ENCODE measurements at regions not wholly inside any gene's neighbourhood (a gene's known extent, or its start where the extent isn't known, plus 50 kb on each side); places are given as distances from the start of the nearest gene placed in this dataset.

DNA sequence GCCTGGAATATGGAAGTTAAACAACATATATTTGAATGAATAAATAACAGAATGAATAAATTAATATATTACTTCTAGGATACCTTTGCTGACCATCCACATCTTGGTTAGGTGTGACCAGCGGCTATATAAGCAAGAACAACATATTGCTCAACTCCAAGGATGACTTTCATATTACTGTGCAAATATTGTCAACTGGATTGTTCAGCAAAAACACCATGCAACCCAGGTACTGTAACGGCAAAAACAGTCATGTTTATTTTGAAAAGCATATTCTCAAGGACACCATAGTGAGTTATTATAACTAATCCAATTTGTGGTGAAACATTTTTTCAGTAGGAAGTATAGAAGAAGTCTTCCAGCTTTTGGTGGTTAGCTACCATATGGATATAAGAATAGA lies 907.9 kb downstream of the IGSF11 start:
- TF ChIP-seq, protein P1, sequence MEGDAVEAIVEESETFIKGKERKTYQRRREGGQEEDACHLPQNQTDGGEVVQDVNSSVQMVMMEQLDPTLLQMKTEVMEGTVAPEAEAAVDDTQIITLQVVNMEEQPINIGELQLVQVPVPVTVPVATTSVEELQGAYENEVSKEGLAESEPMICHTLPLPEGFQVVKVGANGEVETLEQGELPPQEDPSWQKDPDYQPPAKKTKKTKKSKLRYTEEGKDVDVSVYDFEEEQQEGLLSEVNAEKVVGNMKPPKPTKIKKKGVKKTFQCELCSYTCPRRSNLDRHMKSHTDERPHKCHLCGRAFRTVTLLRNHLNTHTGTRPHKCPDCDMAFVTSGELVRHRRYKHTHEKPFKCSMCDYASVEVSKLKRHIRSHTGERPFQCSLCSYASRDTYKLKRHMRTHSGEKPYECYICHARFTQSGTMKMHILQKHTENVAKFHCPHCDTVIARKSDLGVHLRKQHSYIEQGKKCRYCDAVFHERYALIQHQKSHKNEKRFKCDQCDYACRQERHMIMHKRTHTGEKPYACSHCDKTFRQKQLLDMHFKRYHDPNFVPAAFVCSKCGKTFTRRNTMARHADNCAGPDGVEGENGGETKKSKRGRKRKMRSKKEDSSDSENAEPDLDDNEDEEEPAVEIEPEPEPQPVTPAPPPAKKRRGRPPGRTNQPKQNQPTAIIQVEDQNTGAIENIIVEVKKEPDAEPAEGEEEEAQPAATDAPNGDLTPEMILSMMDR (IDR thresholded peaks at IDR 0.05) = no peak
- no peak for TF ChIP-seq POLR2A (IDR thresholded peaks at IDR 0.05)

All from Peyer's patch (tissue), 4 donors.